Skin of body (tissue), 1 donor: ENCODE measurements at regions not wholly inside any gene's neighbourhood (a gene's known extent, or its start where the extent isn't known, plus 50 kb on each side); places are given as distances from the start of the nearest gene placed in this dataset.

ENCODE experiments used
- DNase-seq: peaks from one replicate; lab custom pipeline; 2025; lab: John Stamatoyannopoulos, UW

- DNase-seq = no peak
These were observed 572.4 kb downstream of the NR2F1-AS1 start for GRCh38 chr5:93008502-93009207.

GRCh38 chr5:93006915-93007314, 574.1 kb downstream of the NR2F1-AS1 start:
- no peak for DNase-seq

GRCh38 chr5:92998456-92998855, 582.6 kb downstream of the NR2F1-AS1 start:
- no peak for DNase-seq

GRCh38 chr5:92994392-92994791, 586.6 kb downstream of the NR2F1-AS1 start:
- DNase-seq = no peak

GRCh38 chr5:92992073-92992472, 588.9 kb downstream of the NR2F1-AS1 start:
- DNase-seq = no peak

GRCh38 chr5:92991581-92992067, 589.4 kb downstream of the NR2F1-AS1 start:
- DNase-seq = no peak

- no peak for DNase-seq
These were observed 590.2 kb downstream of the NR2F1-AS1 start for GRCh38 chr5:92990771-92991170.

GRCh38 chr5:92981001-92981400, 600.0 kb downstream of the NR2F1-AS1 start:
- DNase-seq = no peak

GRCh38 chr5:92980491-92980890, 600.5 kb downstream of the NR2F1-AS1 start:
- DNase-seq = no peak

GRCh38 chr5:92979716-92980115, 601.3 kb downstream of the NR2F1-AS1 start:
- no peak for DNase-seq

- DNase-seq = no peak
These were observed 603.0 kb downstream of the NR2F1-AS1 start for GRCh38 chr5:92977846-92978540.

GRCh38 chr5:92976156-92976555, 604.9 kb downstream of the NR2F1-AS1 start:
- no peak for DNase-seq

GRCh38 chr5:92969781-92970237, 611.2 kb downstream of the NR2F1-AS1 start:
- peak; percentile 29 for DNase-seq

GRCh38 chr5:92969191-92969780, 611.7 kb downstream of the NR2F1-AS1 start:
- no peak for DNase-seq

- no peak for DNase-seq
These were observed 617.2 kb downstream of the NR2F1-AS1 start for GRCh38 chr5:92963800-92964199.

- DNase-seq = no peak
These were observed 618.3 kb downstream of the NR2F1-AS1 start for GRCh38 chr5:92962752-92963151.

GRCh38 chr5:92956886-92957285, 624.1 kb downstream of the NR2F1-AS1 start:
- DNase-seq = no peak

- DNase-seq = no peak
These were observed 628.8 kb downstream of the NR2F1-AS1 start for GRCh38 chr5:92952243-92952642.

GRCh38 chr5:92951746-92952145, 629.3 kb downstream of the NR2F1-AS1 start:
- DNase-seq = no peak

GRCh38 chr5:92946546-92946945, 634.5 kb downstream of the NR2F1-AS1 start:
- DNase-seq = no peak

GRCh38 chr5:92945605-92946097, 635.4 kb downstream of the NR2F1-AS1 start:
- no peak for DNase-seq

GRCh38 chr5:92944903-92945604, 636.0 kb downstream of the NR2F1-AS1 start:
- DNase-seq = no peak
